ENCODE measurements at regions not wholly inside any gene's neighbourhood (a gene's known extent, or its start where the extent isn't known, plus 50 kb on each side); places are given as distances from the start of the nearest gene placed in this dataset.

- 53% methylated on average over 6 of the region's 6 CpGs for WGBS (ENCODE audit: missing lambda C conversion rate)
- H3K27ac ChIP-seq: no peak overlapping the region
- H3K9me3 ChIP-seq: no peaks in the 10 kb centered on the region
- FAIRE-seq (no peak), ATAC-seq (no peak), DNase-seq (ENCODE audit: low read depth in 1 of 2, low spot score in 1 of 2) (no peak)
- TF ChIP-seq BCL3 (IDR thresholded peaks at IDR 0.05) (no peak), CTCF (IDR thresholded peaks at IDR 0.05) (no peak), NR3C1 (IDR thresholded peaks at IDR 0.05) (no peak), ZFP36 (IDR thresholded peaks at IDR 0.05; ENCODE audit: borderline replicate concordance, partially characterized antibody) (no peak), FOSB (CRISPR knock-in tag; IDR thresholded peaks at IDR 0.05) (no peak), RCOR1 (IDR thresholded peaks at IDR 0.05; ENCODE audit: low read depth, low read length) (no peak), TFCP2L1 (CRISPR knock-in tag; IDR thresholded peaks at IDR 0.05) (no peak), JUNB (IDR thresholded peaks at IDR 0.05) (no peak)
- no peak overlapping the region for H3K4me3 ChIP-seq
- CTCF ChIA-PET: no interaction called here
- H3K4me2 ChIP-seq: no peak overlapping the region
- no peaks in the 10 kb centered on the region for H3K4me1 ChIP-seq
- POLR2A ChIA-PET: no interaction called here
Observed at GRCh38 chr18:60893355-60894097, 439.7 kb upstream of the CDH20 start.

GRCh38 chr18:60894254-60894945, 438.8 kb upstream of the CDH20 start:
- Histone ChIP-seq H3K27ac (no peak overlapping the region), H3K4me2 (no peak overlapping the region), H3K9me3 (no peaks in the 10 kb centered on the region), H3K4me1 (no peaks in the 10 kb centered on the region), H3K4me3 (no peak overlapping the region)
- CTCF ChIA-PET: no interaction called here
- no peak for FAIRE-seq
- no peak for DNase-seq (ENCODE audit: low read depth in 1 of 2, low spot score in 1 of 2)
- TF ChIP-seq, protein P1, sequence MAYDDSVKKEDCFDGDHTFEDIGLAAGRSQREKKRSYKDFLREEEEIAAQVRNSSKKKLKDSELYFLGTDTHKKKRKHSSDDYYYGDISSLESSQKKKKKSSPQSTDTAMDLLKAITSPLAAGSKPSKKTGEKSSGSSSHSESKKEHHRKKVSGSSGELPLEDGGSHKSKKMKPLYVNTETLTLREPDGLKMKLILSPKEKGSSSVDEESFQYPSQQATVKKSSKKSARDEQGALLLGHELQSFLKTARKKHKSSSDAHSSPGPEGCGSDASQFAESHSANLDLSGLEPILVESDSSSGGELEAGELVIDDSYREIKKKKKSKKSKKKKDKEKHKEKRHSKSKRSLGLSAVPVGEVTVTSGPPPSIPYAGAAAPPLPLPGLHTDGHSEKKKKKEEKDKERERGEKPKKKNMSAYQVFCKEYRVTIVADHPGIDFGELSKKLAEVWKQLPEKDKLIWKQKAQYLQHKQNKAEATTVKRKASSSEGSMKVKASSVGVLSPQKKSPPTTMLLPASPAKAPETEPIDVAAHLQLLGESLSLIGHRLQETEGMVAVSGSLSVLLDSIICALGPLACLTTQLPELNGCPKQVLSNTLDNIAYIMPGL (CRISPR knock-in tag; IDR thresholded peaks at IDR 0.05; ENCODE audit: borderline replicate concordance): no peak
- TF ChIP-seq MYC (IDR thresholded peaks at IDR 0.05; ENCODE audit: borderline replicate concordance, low read length): no peak
- no peak for TF ChIP-seq SREBF2 (IDR thresholded peaks at IDR 0.05)
- TF ChIP-seq MAX (IDR thresholded peaks at IDR 0.05): no peak
- no peak for TF ChIP-seq FOSB (CRISPR knock-in tag; IDR thresholded peaks at IDR 0.05)
- no peak for TF ChIP-seq ZNF302 (CRISPR knock-in tag; IDR thresholded peaks at IDR 0.05)
- no peak for TF ChIP-seq E2F6 (IDR thresholded peaks at IDR 0.05; ENCODE audit: borderline replicate concordance, low read depth)
- TF ChIP-seq, protein P2, sequence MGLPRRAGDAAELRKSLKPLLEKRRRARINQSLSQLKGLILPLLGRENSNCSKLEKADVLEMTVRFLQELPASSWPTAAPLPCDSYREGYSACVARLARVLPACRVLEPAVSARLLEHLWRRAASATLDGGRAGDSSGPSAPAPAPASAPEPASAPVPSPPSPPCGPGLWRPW (IDR thresholded peaks at IDR 0.05): no peak
- TF ChIP-seq, protein P3, sequence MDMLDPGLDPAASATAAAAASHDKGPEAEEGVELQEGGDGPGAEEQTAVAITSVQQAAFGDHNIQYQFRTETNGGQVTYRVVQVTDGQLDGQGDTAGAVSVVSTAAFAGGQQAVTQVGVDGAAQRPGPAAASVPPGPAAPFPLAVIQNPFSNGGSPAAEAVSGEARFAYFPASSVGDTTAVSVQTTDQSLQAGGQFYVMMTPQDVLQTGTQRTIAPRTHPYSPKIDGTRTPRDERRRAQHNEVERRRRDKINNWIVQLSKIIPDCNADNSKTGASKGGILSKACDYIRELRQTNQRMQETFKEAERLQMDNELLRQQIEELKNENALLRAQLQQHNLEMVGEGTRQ (IDR thresholded peaks at IDR 0.05): no peak
- no peak for TF ChIP-seq CEBPB (IDR thresholded peaks at IDR 0.05)
- TF ChIP-seq FOXS1 (CRISPR knock-in tag; IDR thresholded peaks at IDR 0.05): no peak
- no peak for TF ChIP-seq ZSCAN20 (CRISPR knock-in tag; IDR thresholded peaks at IDR 0.05)
- TF ChIP-seq, protein P4, sequence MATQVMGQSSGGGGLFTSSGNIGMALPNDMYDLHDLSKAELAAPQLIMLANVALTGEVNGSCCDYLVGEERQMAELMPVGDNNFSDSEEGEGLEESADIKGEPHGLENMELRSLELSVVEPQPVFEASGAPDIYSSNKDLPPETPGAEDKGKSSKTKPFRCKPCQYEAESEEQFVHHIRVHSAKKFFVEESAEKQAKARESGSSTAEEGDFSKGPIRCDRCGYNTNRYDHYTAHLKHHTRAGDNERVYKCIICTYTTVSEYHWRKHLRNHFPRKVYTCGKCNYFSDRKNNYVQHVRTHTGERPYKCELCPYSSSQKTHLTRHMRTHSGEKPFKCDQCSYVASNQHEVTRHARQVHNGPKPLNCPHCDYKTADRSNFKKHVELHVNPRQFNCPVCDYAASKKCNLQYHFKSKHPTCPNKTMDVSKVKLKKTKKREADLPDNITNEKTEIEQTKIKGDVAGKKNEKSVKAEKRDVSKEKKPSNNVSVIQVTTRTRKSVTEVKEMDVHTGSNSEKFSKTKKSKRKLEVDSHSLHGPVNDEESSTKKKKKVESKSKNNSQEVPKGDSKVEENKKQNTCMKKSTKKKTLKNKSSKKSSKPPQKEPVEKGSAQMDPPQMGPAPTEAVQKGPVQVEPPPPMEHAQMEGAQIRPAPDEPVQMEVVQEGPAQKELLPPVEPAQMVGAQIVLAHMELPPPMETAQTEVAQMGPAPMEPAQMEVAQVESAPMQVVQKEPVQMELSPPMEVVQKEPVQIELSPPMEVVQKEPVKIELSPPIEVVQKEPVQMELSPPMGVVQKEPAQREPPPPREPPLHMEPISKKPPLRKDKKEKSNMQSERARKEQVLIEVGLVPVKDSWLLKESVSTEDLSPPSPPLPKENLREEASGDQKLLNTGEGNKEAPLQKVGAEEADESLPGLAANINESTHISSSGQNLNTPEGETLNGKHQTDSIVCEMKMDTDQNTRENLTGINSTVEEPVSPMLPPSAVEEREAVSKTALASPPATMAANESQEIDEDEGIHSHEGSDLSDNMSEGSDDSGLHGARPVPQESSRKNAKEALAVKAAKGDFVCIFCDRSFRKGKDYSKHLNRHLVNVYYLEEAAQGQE (IDR thresholded peaks at IDR 0.05): no peak
- TF ChIP-seq ELK1 (IDR thresholded peaks at IDR 0.05; ENCODE audit: low read depth, low read length): no peak
- TF ChIP-seq FOSL2 (IDR thresholded peaks at IDR 0.05): no peak
- no peak for TF ChIP-seq FOSL2 (CRISPR knock-in tag; IDR thresholded peaks at IDR 0.05)
- no peak for TF ChIP-seq CHD4 (IDR thresholded peaks at IDR 0.05; ENCODE audit: borderline replicate concordance)
- WGBS (ENCODE audit: missing lambda C conversion rate): 32% methylated on average over 8 of the region's 8 CpGs
- ATAC-seq: no peak
- POLR2A ChIA-PET: no interaction called here
